SK-N-MC (cell line): ENCODE measurements at regions not wholly inside any gene's neighbourhood (a gene's known extent, or its start where the extent isn't known, plus 50 kb on each side); places are given as distances from the start of the nearest gene placed in this dataset.

Source experiments
- DNase-seq: peaks from one replicate; pipeline ENCODE4 v3.0.0-alpha.2; 2011; ENCODE audit warnings: low read depth, low spot score
- H3K27ac ChIP-seq: fragments of 200-600 bp; sonication (generic); 2 replicates; pipeline ENCODE4 v1.5.1; 2016; ENCODE audit warnings: mixed run types
- H3K36me3 ChIP-seq: fragments of 200-600 bp; sonication (generic); 2 replicates; pipeline ENCODE4 v1.6.1; 2017; ENCODE audit warnings: antibody characterized with exemption, low read length, mixed read lengths; ENCODE audit not compliant: insufficient read depth
- H3K4me3 ChIP-seq: fragments of 200-600 bp; sonication (generic); 2 replicates; pipeline ENCODE4 v1.5.1; 2016
- H3K9ac ChIP-seq: fragments of 200-600 bp; sonication (generic); 2 replicates; pipeline ENCODE4 v1.8.0; 2017; ENCODE audit warnings: mixed run types, mixed read lengths; ENCODE audit not compliant: insufficient read length
- H3K9me3 ChIP-seq: fragments of 200-600 bp; sonication (generic); 2 replicates; pipeline ENCODE4 v1.6.1; 2017; ENCODE audit warnings: low read depth, mild to moderate bottlenecking, antibody characterized with exemption, low read length, moderate library complexity, mixed read lengths
- EZH2 ChIP-seq: fragments of 200-600 bp; sonication (generic); IDR thresholded peaks from one replicate; pipeline ENCODE4 v1.6.1; 2017; ENCODE audit warnings: antibody characterized with exemption
- FOXP2 ChIP-seq: optimal IDR thresholded peaks from 2 replicates; pipeline ENCODE3; 2011; ENCODE audit warnings: mild to moderate bottlenecking, moderate library complexity; ENCODE audit not compliant: insufficient read depth; ENCODE audit errors: extremely low read length, control extremely low read depth
- POLR2AphosphoS5 ChIP-seq: IDR thresholded peaks from 2 replicates; pipeline ENCODE4 v1.6.1; 2012; ENCODE audit warnings: mild to moderate bottlenecking, low read depth, low read length, borderline replicate concordance

DNA sequence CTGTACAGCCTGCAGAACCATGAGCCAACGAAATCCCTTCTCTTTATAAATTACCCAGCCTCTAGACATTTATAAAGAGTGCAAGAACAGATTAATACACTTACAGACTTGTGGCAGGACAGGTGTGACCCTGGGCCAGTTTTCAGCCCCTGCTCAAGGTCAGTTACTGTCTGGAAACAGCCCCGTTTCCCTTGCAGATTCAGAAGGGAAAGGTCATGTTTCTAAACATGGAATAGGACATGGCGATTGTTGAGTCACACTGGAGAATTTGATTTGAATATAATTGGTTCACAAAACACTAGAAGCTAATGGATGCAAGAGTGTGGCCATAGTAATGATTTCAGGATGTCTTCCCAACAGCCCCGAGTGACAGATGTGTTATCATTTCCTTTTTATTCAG, 248.8 kb downstream of the DLL1 start:
- Histone ChIP-seq H3K9me3 (no peaks in the 10 kb centered on the region), H3K27ac (no peak overlapping the region), H3K36me3 (no peaks in the 10 kb centered on the region), H3K9ac (no peak overlapping the region), H3K4me3 (no peak overlapping the region)
- DNase-seq = no peak
- TF ChIP-seq POLR2AphosphoS5 (no peak), EZH2 (no peak), FOXP2 (no peak)

DNA sequence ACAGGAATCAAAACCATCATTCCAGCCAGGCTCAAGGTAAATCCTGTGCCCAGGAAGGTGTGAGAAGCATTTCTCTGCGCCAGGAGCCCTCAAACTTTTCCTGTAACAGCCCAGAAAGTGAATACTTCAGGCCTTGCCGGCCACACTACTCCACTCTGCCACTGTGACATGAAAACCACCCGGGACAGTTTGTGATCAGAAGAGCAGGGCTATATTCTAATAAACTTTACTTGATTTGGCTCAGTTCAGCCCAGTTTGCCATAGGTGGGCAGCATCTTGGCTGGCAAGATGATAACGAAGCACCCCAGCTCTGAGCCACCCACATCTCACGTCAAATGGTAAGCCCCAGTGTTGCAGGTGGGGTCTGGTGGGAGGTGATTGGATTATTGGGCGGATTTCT, 249.4 kb downstream of the DLL1 start:
- H3K9ac ChIP-seq = no peak overlapping the region
- H3K4me3 ChIP-seq = no peak overlapping the region
- DNase-seq = no peak
- no peak overlapping the region for H3K27ac ChIP-seq
- H3K9me3 ChIP-seq = no peaks in the 10 kb centered on the region
- H3K36me3 ChIP-seq = no peaks in the 10 kb centered on the region
- TF ChIP-seq POLR2AphosphoS5 (no peak), FOXP2 (no peak), EZH2 (no peak)

DNA sequence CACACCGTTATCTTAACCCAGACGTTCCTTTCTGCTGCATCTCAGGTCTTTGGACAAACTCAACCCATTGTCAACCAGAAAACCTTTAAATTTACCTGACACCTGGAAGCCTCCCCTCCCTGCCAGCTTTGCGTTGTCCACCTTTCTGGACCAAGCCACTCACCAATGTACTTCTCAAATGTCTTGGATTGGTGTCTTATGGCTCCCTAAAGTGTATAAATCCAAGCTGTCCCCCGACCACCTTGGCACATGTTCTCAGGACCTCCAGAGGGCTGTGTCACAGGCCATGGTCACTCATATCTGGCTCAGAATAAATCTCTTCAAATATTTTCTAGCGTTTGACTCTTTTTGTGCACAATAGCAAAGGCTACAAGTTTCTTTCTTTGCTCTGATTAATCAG, 250.0 kb downstream of the DLL1 start:
- Histone ChIP-seq H3K27ac (no peak overlapping the region), H3K4me3 (no peak overlapping the region), H3K9me3 (no peaks in the 10 kb centered on the region), H3K36me3 (no peaks in the 10 kb centered on the region), H3K9ac (no peak overlapping the region)
- no peak for DNase-seq
- TF ChIP-seq POLR2AphosphoS5 (no peak), FOXP2 (no peak), EZH2 (no peak)

DNA sequence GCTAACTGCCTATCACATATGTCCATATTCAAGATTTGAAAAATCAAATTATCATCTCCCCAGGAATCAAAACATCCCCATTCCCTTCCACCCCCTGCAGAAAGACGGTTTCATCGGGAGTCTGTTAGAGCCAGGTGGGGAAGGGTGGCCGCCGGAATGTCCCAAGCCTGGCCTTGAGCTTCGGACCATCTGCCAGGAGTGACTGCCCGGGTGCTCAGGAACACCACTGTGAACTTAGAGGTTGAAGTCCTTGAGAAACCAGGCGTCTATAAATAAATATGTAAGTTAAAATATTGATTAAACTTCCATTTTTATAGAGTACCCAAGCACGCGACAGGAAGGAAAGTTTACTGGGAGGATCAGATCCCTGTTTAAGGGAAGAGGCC, 250.8 kb downstream of the DLL1 start:
- TF ChIP-seq EZH2 = no peak
- no peak for TF ChIP-seq FOXP2
- no peak for TF ChIP-seq POLR2AphosphoS5
- H3K9me3 ChIP-seq = no peaks in the 10 kb centered on the region
- no peak overlapping the region for H3K27ac ChIP-seq
- H3K4me3 ChIP-seq = no peak overlapping the region
- DNase-seq = no peak
- H3K36me3 ChIP-seq = no peaks in the 10 kb centered on the region
- H3K9ac ChIP-seq = no peak overlapping the region

DNA sequence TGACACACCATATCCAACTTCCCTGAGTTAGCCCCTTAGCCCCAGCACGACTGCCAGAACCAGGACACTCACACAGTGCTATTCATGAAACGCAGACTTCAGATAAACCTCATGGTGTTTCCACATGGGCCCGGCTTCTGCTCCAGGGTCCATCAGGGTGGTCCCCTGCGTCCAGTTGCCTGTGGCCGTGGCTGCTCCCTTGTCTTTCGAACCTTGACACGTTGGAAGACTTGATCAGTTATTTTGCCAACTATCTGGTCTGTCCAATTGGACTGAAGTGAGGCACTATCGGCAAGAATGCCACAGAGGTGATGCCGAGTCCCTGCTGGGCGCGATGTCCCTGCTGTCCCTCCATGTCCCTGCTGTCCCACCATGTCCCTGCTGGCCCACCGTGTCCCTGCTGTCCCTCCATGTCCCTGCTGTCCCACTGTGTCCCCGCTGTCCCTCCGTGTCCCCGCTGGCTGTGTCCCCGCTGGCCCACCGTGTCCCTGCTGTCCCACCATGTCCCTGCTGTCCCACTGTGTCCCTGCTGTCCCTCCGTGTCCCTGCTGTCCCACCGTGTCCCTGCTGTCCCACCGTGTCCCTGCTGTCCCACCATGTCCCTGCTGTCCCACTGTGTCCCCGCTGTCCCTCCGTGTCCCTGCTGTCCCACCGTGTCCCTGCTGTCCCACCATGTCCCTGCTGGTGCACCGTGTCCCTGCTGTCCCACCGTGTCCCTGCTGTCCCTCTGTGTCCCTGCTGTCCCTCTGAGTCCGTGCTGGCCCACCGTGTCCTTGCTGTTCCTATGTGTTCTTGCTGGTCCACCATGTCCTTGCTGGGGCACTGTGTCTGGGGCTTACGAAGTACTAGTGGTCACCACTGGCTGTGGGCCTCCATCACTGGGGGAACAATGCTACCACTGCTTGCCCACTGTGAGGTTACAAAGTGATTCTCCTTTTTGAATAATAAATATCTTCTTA, 251.4 kb downstream of the DLL1 start:
- Histone ChIP-seq H3K27ac (no peak overlapping the region), H3K9me3 (no peaks in the 10 kb centered on the region), H3K36me3 (no peaks in the 10 kb centered on the region), H3K4me3 (no peak overlapping the region), H3K9ac (no peak overlapping the region)
- no peak for DNase-seq
- TF ChIP-seq EZH2 = no peak
- TF ChIP-seq FOXP2 = no peak
- no peak for TF ChIP-seq POLR2AphosphoS5

DNA sequence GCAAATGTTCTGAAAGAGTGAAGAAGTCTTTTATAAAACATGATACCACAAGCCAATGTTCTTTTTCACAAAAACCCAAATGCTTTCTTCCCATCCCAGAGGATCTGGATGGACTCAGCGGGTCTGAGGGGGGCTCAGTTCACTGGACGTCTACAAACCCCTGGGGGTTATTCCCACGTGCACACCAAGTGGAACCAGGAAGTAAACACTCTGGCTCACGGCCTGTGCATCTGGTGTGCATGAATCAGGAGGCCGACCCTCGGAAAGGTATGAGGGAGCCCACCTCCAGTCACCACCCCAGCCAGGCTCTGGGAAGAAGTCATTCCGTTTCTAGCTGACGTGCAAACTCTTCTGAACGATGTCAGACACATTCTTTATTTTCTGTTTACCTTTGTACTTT, 252.2 kb downstream of the DLL1 start:
- Histone ChIP-seq H3K4me3 (no peak overlapping the region), H3K9me3 (no peaks in the 10 kb centered on the region), H3K9ac (no peak overlapping the region), H3K27ac (no peak overlapping the region), H3K36me3 (no peaks in the 10 kb centered on the region)
- TF ChIP-seq EZH2 (no peak), POLR2AphosphoS5 (no peak), FOXP2 (no peak)
- DNase-seq = no peak

DNA sequence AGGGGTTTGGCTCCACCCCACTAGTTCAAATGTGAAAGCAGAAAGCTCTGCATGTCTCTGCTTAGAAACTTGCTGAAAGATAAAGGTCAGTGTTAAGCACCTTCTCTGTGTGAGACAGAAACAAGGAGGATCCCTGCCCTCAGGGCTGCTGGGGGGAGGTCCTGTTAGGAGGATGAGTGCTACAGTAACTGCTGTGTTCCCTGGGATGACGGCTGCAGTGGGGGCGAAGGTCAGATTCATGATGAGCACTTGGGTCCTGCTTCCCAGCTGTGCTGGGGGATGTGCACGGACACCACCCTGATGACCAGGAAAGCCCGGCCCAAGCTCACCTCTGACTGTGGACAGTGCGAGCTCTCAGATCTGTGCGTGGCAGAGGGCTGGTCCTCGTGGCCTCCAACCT, 252.6 kb downstream of the DLL1 start:
- no peak for DNase-seq
- Histone ChIP-seq H3K4me3 (no peak overlapping the region), H3K36me3 (no peaks in the 10 kb centered on the region)

DNA sequence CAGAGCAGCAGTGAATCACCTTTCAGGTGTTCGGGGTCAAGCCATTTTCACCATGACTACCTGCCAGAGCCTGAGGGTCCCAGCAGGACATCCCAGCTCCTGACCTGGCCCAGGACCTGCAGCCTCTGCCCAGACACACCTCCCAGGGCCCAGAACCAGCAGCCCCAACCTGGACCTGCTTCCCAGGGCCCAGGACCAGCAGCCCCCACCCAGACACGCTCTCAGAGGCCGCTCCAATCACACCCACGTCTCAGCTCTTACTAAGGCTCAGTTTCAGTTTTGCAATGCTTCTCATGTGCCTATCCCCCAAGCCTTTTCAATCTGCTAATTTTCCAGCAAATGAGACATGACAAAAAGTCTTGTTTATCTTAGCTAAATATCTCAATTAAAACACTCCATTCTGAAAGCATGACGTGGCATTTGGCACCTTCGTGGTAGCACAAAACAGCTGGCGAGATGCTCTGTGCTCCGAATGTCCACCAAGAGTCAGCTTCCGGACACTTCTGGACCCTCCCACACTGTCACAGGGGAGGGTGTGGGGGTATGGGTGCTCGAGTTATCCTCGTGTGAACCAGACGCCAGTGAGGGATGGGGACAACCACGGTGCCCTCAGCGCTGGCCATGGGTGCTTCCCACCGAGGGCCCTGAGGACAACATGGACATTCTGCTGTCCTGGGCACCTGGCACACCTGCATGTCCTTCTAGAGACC, 253.2 kb downstream of the DLL1 start:
- no peaks in the 10 kb centered on the region for H3K9me3 ChIP-seq
- no peak overlapping the region for H3K27ac ChIP-seq
- H3K4me3 ChIP-seq = no peak overlapping the region
- no peak overlapping the region for H3K9ac ChIP-seq
- H3K36me3 ChIP-seq = no peaks in the 10 kb centered on the region
- no peak for DNase-seq
- TF ChIP-seq EZH2 = no peak
- no peak for TF ChIP-seq FOXP2
- TF ChIP-seq POLR2AphosphoS5 = no peak

More for the DNA sequence above, 252.6 kb downstream of the DLL1 start:
- Histone ChIP-seq H3K9me3 (no peaks in the 10 kb centered on the region), H3K9ac (no peak overlapping the region), H3K27ac (no peak overlapping the region)
- TF ChIP-seq EZH2 = no peak
- no peak for TF ChIP-seq POLR2AphosphoS5
